ENCODE measurements at regions not wholly inside any gene's neighbourhood (a gene's known extent, or its start where the extent isn't known, plus 50 kb on each side); places are given as distances from the start of the nearest gene placed in this dataset.

GRCh38 chr16:65624666-65625065 is 502.8 kb upstream of the CDH11 start:
- H3K27me3 Mint-ChIP-seq = no peaks in the 10 kb centered on the region
- Histone ChIP-seq H3K4me3 (ENCODE audit: control extremely low read depth in 1 of 5, extremely low read depth in 1 of 5, insufficient read depth in 1 of 5, low read depth in 2 of 5, low read length in 4 of 5) (no peak overlapping the region), H3K9me3 (ENCODE audit: control extremely low read depth in 1 of 3, control insufficient read depth in 2 of 3, insufficient read depth in 1 of 3, low read length in 2 of 3) (peaks cover 0 to 8% (median 0%) of the 10 kb centered on the region in 3 donors), H3K27me3 (replicated peaks in 1 of 4; ENCODE audit: control extremely low read depth in 1 of 4, control insufficient read depth in 3 of 4, insufficient read depth in 4 of 4, low read length in 3 of 4) (no peaks in the 10 kb centered on the region), H3K79me2 (ENCODE audit: control insufficient read depth, insufficient read depth, low read length) (no peaks in the 10 kb centered on the region), H3K36me3 (replicated peaks in 1 of 2; ENCODE audit: control extremely low read depth in 1 of 2, control insufficient read depth in 1 of 2, extremely low read depth in 1 of 2, insufficient read depth in 2 of 2, low read length in 1 of 2) (no peaks in the 10 kb centered on the region), H3K9ac (ENCODE audit: low read length) (no peak overlapping the region), H3K4me2 (replicated peaks; ENCODE audit: low read depth, low read length, poor library complexity, severe bottlenecking) (no peak overlapping the region), H3K27ac (ENCODE audit: low read length in 2 of 2) (no peak overlapping the region), H2AFZ (ENCODE audit: insufficient read depth, low read depth, low read length, poor library complexity, severe bottlenecking) (no peak overlapping the region), H3K4me1 (ENCODE audit: control insufficient read depth in 2 of 2, insufficient read depth in 2 of 2, low read length in 2 of 2) (no peaks in the 10 kb centered on the region), H4K20me1 (ENCODE audit: control insufficient read depth, insufficient read depth, low read length, poor library complexity, severe bottlenecking) (no peaks in the 10 kb centered on the region)
- no peak overlapping the region for H3K4me3 Mint-ChIP-seq
- no peak for TF ChIP-seq EZH2 (IDR thresholded peaks at IDR 0.05; ENCODE audit: borderline replicate concordance, insufficient read depth, low read depth, low read length, poor library complexity, severe bottlenecking)
- no peak for TF ChIP-seq CTCF (IDR thresholded peaks at IDR 0.05)
- no peak for ATAC-seq (ENCODE audit: low read depth)
- H3K9me3 Mint-ChIP-seq (ENCODE audit: insufficient read depth) = no peaks in the 10 kb centered on the region
- no peaks in the 10 kb centered on the region for H3K4me1 Mint-ChIP-seq
- WGBS (ENCODE audit: insufficient coverage) = no CpG with 5 or more reads among the region's 2 CpGs
- ChIA-PET CTCF (no interaction called here), POLR2A (no interaction called here)
- H3K27ac Mint-ChIP-seq = no peak overlapping the region
- intact Hi-C loops (cut with micrococcal nuclease) = no loop called here
- DNase-seq = no peak

GRCh38 chr16:65624229-65624628 is 502.4 kb upstream of the CDH11 start:
- Histone ChIP-seq H3K4me3 (ENCODE audit: control extremely low read depth in 1 of 5, extremely low read depth in 1 of 5, insufficient read depth in 1 of 5, low read depth in 2 of 5, low read length in 4 of 5) (no peak overlapping the region), H3K79me2 (ENCODE audit: control insufficient read depth, insufficient read depth, low read length) (no peaks in the 10 kb centered on the region), H3K9ac (ENCODE audit: low read length) (no peak overlapping the region), H3K27me3 (replicated peaks in 1 of 4; ENCODE audit: control extremely low read depth in 1 of 4, control insufficient read depth in 3 of 4, insufficient read depth in 4 of 4, low read length in 3 of 4) (no peaks in the 10 kb centered on the region), H2AFZ (ENCODE audit: insufficient read depth, low read depth, low read length, poor library complexity, severe bottlenecking) (no peak overlapping the region), H3K9me3 (ENCODE audit: control extremely low read depth in 1 of 3, control insufficient read depth in 2 of 3, insufficient read depth in 1 of 3, low read length in 2 of 3) (peaks cover 0 to 8% (median 0%) of the 10 kb centered on the region in 3 donors), H3K4me2 (replicated peaks; ENCODE audit: low read depth, low read length, poor library complexity, severe bottlenecking) (no peak overlapping the region), H3K27ac (ENCODE audit: low read length in 2 of 2) (no peak overlapping the region), H4K20me1 (ENCODE audit: control insufficient read depth, insufficient read depth, low read length, poor library complexity, severe bottlenecking) (no peaks in the 10 kb centered on the region), H3K4me1 (ENCODE audit: control insufficient read depth in 2 of 2, insufficient read depth in 2 of 2, low read length in 2 of 2) (no peaks in the 10 kb centered on the region), H3K36me3 (replicated peaks in 1 of 2; ENCODE audit: control extremely low read depth in 1 of 2, control insufficient read depth in 1 of 2, extremely low read depth in 1 of 2, insufficient read depth in 2 of 2, low read length in 1 of 2) (no peaks in the 10 kb centered on the region)
- Mint-ChIP-seq H3K27ac (no peak overlapping the region), H3K4me1 (no peaks in the 10 kb centered on the region), H3K4me3 (no peak overlapping the region), H3K9me3 (ENCODE audit: insufficient read depth) (no peaks in the 10 kb centered on the region), H3K27me3 (no peaks in the 10 kb centered on the region)
- CTCF ChIA-PET = no interaction called here
- TF ChIP-seq CTCF (IDR thresholded peaks at IDR 0.05) = no peak
- TF ChIP-seq EZH2 (IDR thresholded peaks at IDR 0.05; ENCODE audit: borderline replicate concordance, insufficient read depth, low read depth, low read length, poor library complexity, severe bottlenecking) = no peak
- ATAC-seq (ENCODE audit: low read depth) (no peak), DNase-seq (no peak)
- POLR2A ChIA-PET = no interaction called here
- intact Hi-C loops (cut with micrococcal nuclease) = no loop called here
- WGBS (ENCODE audit: insufficient coverage) = 50% methylated on average over 1 of the region's 2 CpGs
